ENCODE measurements at regions not wholly inside any gene's neighbourhood (a gene's known extent, or its start where the extent isn't known, plus 50 kb on each side); places are given as distances from the start of the nearest gene placed in this dataset.
"Not testable (repeated sequence)": the region's sequence is repeated elsewhere in the genome, so short reads cannot be mapped to it uniquely, and the experiment has no call there.

DNA sequence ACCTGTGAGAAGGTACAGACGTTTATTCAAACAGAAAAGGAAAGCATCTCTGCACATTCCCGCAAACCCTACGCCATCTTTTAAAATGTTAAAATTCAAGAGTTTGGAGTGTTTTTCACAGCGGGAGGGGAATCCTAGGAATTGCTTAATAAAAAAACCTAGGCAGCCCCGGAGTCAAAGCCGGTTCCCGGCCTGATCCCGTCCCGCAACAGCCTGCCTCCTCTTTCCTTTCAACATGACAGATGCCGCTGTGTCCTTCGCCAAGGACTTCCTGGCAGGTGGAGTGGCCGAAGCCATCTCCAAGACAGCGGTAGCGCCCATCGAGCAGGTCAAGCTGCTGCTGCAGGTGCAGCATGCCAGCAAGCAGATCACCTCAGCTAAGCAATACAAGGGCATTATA, 123.0 kb upstream of the VSTM2A start:
- H3K9me3 ChIP-seq (ENCODE audit: severe bottlenecking) = no peaks in the 10 kb centered on the region
- H3K36me3 ChIP-seq (ENCODE audit: low read depth) = no peaks in the 10 kb centered on the region
- TF ChIP-seq, protein P1, sequence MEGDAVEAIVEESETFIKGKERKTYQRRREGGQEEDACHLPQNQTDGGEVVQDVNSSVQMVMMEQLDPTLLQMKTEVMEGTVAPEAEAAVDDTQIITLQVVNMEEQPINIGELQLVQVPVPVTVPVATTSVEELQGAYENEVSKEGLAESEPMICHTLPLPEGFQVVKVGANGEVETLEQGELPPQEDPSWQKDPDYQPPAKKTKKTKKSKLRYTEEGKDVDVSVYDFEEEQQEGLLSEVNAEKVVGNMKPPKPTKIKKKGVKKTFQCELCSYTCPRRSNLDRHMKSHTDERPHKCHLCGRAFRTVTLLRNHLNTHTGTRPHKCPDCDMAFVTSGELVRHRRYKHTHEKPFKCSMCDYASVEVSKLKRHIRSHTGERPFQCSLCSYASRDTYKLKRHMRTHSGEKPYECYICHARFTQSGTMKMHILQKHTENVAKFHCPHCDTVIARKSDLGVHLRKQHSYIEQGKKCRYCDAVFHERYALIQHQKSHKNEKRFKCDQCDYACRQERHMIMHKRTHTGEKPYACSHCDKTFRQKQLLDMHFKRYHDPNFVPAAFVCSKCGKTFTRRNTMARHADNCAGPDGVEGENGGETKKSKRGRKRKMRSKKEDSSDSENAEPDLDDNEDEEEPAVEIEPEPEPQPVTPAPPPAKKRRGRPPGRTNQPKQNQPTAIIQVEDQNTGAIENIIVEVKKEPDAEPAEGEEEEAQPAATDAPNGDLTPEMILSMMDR (IDR thresholded peaks at IDR 0.05; ENCODE audit: poor library complexity, severe bottlenecking) = no peak
- ATAC-seq (ENCODE audit: low read depth) (no peak), DNase-seq (ENCODE audit: low spot score) (no peak)
- H3K4me1 ChIP-seq (ENCODE audit: insufficient read depth, poor library complexity, severe bottlenecking) = no peaks in the 10 kb centered on the region
- peaks cover 10% of the 10 kb centered on the region for H3K27me3 ChIP-seq (ENCODE audit: insufficient read depth, poor library complexity, severe bottlenecking)
- no peak overlapping the region for H3K4me3 ChIP-seq (ENCODE audit: severe bottlenecking)
- H3K27ac ChIP-seq (ENCODE audit: poor library complexity, severe bottlenecking) = no peak overlapping the region

DNA sequence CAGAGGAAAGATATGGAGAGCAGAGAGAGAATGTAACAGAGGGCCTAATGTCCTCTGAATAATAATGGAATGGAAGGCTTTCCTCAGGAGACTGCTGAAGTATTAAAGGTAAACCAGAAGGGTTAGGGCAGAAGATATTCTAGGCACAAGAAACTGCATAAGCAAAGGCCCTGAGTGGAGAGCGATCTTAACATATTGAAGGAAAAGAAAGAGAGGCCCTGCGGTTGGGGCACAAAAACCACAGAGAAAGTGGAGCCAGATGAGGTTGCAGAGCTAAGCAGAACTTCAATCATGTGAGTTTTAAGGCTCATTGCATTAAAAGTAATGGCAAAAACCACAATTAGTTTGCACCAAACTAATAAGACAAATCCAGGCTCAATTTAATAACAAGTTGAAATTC, 115.8 kb upstream of the VSTM2A start:
- TF ChIP-seq, protein P1 (IDR thresholded peaks at IDR 0.05; ENCODE audit: poor library complexity, severe bottlenecking) = no peak
- Histone ChIP-seq H3K4me3 (ENCODE audit: severe bottlenecking) (no peak overlapping the region), H3K36me3 (ENCODE audit: low read depth) (no peaks in the 10 kb centered on the region), H3K9me3 (ENCODE audit: severe bottlenecking) (no peaks in the 10 kb centered on the region), H3K27me3 (ENCODE audit: insufficient read depth, poor library complexity, severe bottlenecking) (peaks cover 15% of the 10 kb centered on the region), H3K27ac (ENCODE audit: poor library complexity, severe bottlenecking) (no peak overlapping the region), H3K4me1 (ENCODE audit: insufficient read depth, poor library complexity, severe bottlenecking) (no peaks in the 10 kb centered on the region)
- DNase-seq (ENCODE audit: low spot score) (no peak), ATAC-seq (ENCODE audit: low read depth) (no peak)

DNA sequence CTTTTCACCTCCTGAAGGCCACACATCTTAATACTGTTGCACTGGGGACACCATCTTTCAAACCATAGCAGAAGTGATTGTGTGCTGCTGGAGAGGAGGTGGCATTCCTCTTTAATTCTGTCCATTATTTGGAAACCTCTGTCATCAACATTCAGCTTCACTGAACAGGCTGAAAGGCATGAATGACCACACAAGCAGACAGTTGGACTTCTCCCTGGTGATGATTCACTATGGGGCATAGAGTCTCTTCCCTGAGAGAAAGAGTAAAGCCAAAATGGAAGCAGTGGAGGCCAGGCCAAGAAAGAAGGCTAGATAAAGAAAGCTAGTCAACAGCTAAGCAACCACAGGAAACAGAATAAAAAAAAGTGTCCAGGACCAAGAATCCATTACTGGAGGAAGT, 113.1 kb upstream of the VSTM2A start:
- no peak overlapping the region for H3K4me3 ChIP-seq (ENCODE audit: severe bottlenecking)
- TF ChIP-seq, protein P1 (IDR thresholded peaks at IDR 0.05; ENCODE audit: poor library complexity, severe bottlenecking) = no peak
- H3K4me1 ChIP-seq (ENCODE audit: insufficient read depth, poor library complexity, severe bottlenecking) = no peaks in the 10 kb centered on the region
- ATAC-seq (ENCODE audit: low read depth) (no peak), DNase-seq (ENCODE audit: low spot score) (no peak)
- no peaks in the 10 kb centered on the region for H3K9me3 ChIP-seq (ENCODE audit: severe bottlenecking)
- peaks cover 12% of the 10 kb centered on the region for H3K27me3 ChIP-seq (ENCODE audit: insufficient read depth, poor library complexity, severe bottlenecking)
- H3K36me3 ChIP-seq (ENCODE audit: low read depth) = no peaks in the 10 kb centered on the region
- no peak overlapping the region for H3K27ac ChIP-seq (ENCODE audit: poor library complexity, severe bottlenecking)

DNA sequence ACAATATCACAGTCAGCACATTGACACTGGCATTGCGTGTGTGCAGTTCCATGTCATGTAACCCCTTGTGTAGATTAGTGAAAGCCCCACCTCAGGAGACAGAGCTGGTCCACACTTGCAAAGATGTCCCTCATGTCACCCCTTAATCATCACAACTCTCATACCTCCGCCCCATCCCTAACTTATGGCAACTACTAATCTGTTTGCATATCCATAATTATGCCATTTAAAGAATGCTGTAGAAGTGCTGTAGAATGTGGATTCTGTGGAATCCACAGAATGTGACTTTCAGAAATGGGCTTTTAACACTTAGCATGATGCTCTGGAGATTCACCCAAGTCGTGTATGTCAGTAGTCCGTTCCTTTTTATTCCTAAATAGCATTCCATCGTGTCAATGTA, 102.8 kb upstream of the VSTM2A start:
- H3K36me3 ChIP-seq (ENCODE audit: low read depth) = no peaks in the 10 kb centered on the region
- ATAC-seq (ENCODE audit: low read depth) = no peak
- no peak for DNase-seq (ENCODE audit: low spot score)
- H3K27me3 ChIP-seq (ENCODE audit: insufficient read depth, poor library complexity, severe bottlenecking) = peaks cover 9% of the 10 kb centered on the region
- H3K4me1 ChIP-seq (ENCODE audit: insufficient read depth, poor library complexity, severe bottlenecking) = no peaks in the 10 kb centered on the region
- H3K9me3 ChIP-seq (ENCODE audit: severe bottlenecking) = no peaks in the 10 kb centered on the region
- TF ChIP-seq, protein P1 (IDR thresholded peaks at IDR 0.05; ENCODE audit: poor library complexity, severe bottlenecking) = no peak
- no peak overlapping the region for H3K4me3 ChIP-seq (ENCODE audit: severe bottlenecking)
- no peak overlapping the region for H3K27ac ChIP-seq (ENCODE audit: poor library complexity, severe bottlenecking)

DNA sequence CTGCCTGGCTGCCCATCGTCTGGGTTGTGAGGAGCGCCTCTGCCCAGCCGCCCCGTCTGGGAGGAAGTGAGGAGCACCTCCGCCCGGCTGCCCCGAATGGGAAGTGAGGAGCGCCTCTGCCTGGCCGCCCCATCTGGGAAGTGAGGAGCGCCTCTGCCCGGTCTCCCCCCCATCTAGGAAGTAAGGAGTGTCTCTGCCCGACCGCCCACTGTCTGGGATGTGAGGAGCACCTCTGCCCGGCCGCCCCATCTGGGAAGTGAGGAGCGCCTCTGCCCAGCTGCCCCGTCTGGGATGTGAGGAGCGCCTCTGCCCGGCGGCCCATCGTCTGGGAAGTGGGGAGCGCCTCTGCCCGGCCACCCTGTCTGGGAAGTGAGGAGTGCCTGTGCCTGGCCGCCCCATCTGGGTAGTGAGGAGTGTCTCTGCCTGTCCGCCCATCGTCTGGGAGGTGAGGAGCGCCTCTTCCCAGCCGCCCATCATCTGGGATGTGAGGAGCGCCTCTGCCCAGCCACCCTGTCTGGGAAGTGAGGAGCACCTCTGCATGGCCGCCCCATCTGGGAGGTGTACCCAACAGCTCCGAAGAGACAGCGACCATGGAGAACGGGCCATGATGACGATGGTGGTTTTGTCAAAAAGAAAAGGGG, 98.0 kb upstream of the VSTM2A start:
- not testable (repeated sequence) for H3K27ac ChIP-seq (ENCODE audit: poor library complexity, severe bottlenecking); H3K36me3 ChIP-seq (ENCODE audit: low read depth); H3K4me3 ChIP-seq (ENCODE audit: severe bottlenecking); H3K9me3 ChIP-seq (ENCODE audit: severe bottlenecking); H3K4me1 ChIP-seq (ENCODE audit: insufficient read depth, poor library complexity, severe bottlenecking); ATAC-seq (ENCODE audit: low read depth); DNase-seq (ENCODE audit: low spot score)
- peaks cover 16% of the 10 kb centered on the region for H3K27me3 ChIP-seq (ENCODE audit: insufficient read depth, poor library complexity, severe bottlenecking)

DNA sequence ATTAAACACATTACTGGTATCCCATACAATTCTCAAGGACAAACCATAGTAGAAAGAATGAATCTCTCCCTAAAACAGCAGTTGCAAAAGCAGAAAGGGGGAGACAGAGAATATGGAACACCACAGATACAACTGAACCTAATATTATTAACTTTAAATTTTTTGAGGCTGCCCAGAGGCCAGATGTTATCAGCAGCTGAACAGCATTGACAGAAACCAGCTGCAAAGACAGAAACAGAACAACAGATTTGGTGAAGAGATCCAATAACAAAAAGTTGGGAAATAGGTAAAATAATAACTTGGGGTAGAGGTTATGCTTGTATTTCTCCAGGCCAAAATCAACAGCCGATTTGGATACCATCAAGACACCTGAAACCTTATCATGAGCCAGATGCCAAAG, 89.0 kb upstream of the VSTM2A start:
- H3K4me1 ChIP-seq (ENCODE audit: insufficient read depth, poor library complexity, severe bottlenecking); H3K4me3 ChIP-seq (ENCODE audit: severe bottlenecking); DNase-seq (ENCODE audit: low spot score); H3K9me3 ChIP-seq (ENCODE audit: severe bottlenecking); H3K27me3 ChIP-seq (ENCODE audit: insufficient read depth, poor library complexity, severe bottlenecking); H3K36me3 ChIP-seq (ENCODE audit: low read depth); ATAC-seq (ENCODE audit: low read depth); H3K27ac ChIP-seq (ENCODE audit: poor library complexity, severe bottlenecking): not testable (repeated sequence)

DNA sequence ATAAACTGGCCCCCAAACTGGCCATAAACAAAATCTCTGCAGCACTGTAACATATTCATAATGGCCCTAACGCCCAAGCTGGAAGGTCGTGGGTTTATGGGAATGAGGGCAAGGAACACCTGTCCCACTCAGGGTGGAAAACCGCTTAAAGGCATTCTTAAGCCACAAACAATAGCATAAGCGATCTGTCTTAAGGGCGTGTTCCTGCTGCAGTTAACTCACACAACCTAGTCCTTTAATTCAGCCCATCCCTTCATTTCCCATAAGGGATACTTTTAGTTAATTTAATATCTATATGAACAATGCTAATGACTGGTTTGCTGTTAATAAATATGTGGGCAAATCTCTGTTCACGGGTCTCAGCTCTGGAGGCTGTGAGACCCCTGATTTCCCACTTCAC, 87.5 kb upstream of the VSTM2A start:
- H3K4me3 ChIP-seq (ENCODE audit: severe bottlenecking); H3K9me3 ChIP-seq (ENCODE audit: severe bottlenecking); H3K36me3 ChIP-seq (ENCODE audit: low read depth); H3K4me1 ChIP-seq (ENCODE audit: insufficient read depth, poor library complexity, severe bottlenecking); H3K27me3 ChIP-seq (ENCODE audit: insufficient read depth, poor library complexity, severe bottlenecking); H3K27ac ChIP-seq (ENCODE audit: poor library complexity, severe bottlenecking); DNase-seq (ENCODE audit: low spot score); ATAC-seq (ENCODE audit: low read depth): not testable (repeated sequence)
